Non-pigmented ciliary epithelial cell (primary cell): ENCODE measurements at regions not wholly inside any gene's neighbourhood (a gene's known extent, or its start where the extent isn't known, plus 50 kb on each side); places are given as distances from the start of the nearest gene placed in this dataset.
A peak's percentile ranks its signal among the peaks of the same experiment; 100 is the strongest.
"Not testable (repeated sequence)": the region's sequence is repeated elsewhere in the genome, so short reads cannot be mapped to it uniquely, and the experiment has no call there.

ENCODE experiments used
- DNase-seq: peaks from one replicate; pipeline ENCODE4 v3.0.0-alpha.2; 2010; ENCODE audit warnings: low read depth

- no peak for DNase-seq
Measured at GRCh38 chr2:188787658-188788240, 186.4 kb upstream of the COL3A1 start.

GRCh38 chr2:188788621-188789020 lies 185.6 kb upstream of the COL3A1 start:
- no peak for DNase-seq

- no peak for DNase-seq
Measured at GRCh38 chr2:188789951-188790350, 184.2 kb upstream of the COL3A1 start.

- DNase-seq = not testable (repeated sequence)
Measured at GRCh38 chr2:188794453-188794852, 179.7 kb upstream of the COL3A1 start.

DNA sequence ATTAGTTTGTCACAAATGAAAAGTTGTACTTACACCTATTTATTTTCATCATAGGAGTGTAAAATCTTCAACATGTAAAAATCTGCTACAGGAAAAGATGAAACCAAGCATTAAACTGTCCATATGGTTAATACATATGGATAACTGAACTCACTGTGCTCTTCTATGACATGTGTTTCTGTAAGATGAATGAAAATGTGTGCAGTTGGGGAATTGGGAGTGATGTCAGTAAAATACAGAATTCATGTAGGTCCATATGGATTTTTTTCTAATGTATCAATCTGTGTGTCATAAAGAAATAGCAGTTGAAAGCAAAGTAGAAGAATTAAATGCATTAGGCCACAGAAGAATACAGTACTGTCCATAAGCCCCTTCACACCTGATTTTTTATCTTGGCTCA lies 178.4 kb upstream of the COL3A1 start:
- DNase-seq = no peak

- DNase-seq = no peak
Measured at GRCh38 chr2:188797371-188797770, 176.8 kb upstream of the COL3A1 start.

GRCh38 chr2:188798159-188798558 lies 176.0 kb upstream of the COL3A1 start:
- DNase-seq = no peak

GRCh38 chr2:188805219-188805618 lies 169.0 kb upstream of the COL3A1 start:
- DNase-seq = no peak

- no peak for DNase-seq
Measured at GRCh38 chr2:188808947-188809355, 165.2 kb upstream of the COL3A1 start.

- DNase-seq = no peak
Measured at GRCh38 chr2:188810586-188810985, 163.6 kb upstream of the COL3A1 start.

- peak; percentile 80 for DNase-seq
Measured at GRCh38 chr2:188811522-188811921, 162.7 kb upstream of the COL3A1 start.

DNA sequence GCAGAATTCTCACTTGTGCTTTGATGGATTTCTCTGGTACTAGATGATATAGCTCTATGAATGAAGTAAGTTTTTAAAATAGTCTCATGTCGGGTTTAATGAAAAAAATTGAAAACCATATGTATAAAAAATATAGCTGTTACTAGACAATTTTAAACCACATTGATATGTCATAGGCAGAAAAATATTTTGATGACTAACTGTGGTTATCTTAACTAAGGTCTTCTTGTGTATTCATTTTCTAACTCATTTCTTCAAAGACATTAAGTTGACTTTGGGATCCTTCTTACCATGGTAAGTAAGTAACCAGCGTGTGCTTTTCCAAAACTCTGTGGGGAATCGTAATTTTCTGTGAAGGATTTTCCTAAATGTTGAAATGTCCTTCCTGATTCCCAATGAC lies 160.9 kb upstream of the COL3A1 start:
- DNase-seq = peak; percentile 64

DNA sequence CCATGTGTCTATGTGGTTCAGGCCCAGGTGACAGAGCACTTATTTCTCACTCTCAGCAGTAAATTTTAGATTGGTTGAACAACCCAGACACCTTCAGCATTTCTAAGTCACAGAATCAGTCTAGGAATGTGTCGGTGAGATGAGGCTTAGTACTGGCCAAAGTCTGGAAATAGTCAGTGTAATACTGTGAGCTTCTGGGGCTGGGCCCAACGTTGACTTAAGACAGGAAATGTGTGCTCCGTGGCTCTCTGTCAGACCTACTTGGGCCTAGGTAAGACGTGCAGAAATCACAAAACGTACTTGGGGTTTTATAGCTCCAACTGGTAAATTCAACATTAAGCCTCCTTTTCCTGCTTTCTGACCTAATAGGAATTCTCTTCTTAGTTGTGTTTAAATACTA lies 160.3 kb upstream of the COL3A1 start:
- DNase-seq = peak; percentile 55

- DNase-seq = no peak
Measured at GRCh38 chr2:188819011-188819410, 155.2 kb upstream of the COL3A1 start.

DNA sequence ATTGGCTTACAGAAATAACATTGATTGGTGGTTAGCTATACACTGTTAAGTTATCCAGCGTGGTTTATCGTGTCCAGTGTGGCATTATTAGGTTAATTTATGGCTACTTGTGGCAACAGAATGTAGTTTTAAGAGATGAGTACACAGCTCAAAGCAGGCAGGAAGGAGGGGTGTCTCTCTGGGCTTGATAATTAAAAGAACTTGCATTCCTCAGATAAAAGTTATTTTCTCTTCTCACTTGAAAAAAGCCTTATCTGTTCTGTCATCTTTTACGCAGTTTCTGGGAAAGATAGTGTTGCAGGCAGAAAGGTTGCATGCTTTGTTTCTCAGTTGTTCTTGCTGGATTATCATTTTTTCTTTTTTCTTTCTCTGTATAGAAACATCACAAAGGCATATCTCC lies 154.4 kb upstream of the COL3A1 start:
- no peak for DNase-seq

- DNase-seq = no peak
Measured at GRCh38 chr2:188820576-188820975, 153.6 kb upstream of the COL3A1 start.

DNA sequence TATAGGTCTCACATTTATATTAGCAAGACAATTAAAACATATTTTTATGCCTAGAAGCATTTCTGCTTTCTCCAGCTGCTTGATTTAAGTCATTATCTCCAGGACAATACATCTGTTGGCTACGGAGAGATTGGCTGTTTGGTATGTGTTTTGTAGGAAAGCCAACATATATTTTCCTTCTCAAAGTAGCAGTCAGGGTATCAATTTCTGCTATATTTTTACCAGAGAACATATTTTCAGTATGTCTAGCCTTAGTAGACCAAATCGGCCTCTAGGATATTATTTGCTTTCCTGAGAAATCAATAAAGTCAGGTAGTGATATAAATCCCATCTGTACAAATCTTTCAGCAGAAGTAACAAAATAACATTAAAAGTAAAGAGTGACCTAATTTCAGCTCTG lies 150.0 kb upstream of the COL3A1 start:
- no peak for DNase-seq

GRCh38 chr2:188833331-188833730 lies 140.8 kb upstream of the COL3A1 start:
- DNase-seq = no peak

DNA sequence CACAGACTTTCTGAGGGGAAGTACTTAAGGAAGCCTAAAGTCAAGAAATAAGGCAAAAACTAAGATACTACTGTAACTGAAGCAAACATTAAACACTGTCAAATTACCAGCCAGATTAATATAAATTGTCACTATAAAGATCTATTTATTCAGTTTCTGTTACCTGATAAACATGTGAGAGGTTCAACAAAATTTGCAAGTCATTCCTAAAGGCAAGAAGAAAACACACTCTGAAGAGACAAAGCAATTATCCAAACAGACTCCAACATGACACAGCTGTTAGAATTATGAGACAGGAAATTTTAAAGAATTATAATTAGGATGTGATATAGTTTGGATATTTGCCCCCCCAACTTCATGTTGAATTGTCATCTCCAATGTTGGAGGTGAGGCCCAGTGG lies 140.4 kb upstream of the COL3A1 start:
- no peak for DNase-seq

DNA sequence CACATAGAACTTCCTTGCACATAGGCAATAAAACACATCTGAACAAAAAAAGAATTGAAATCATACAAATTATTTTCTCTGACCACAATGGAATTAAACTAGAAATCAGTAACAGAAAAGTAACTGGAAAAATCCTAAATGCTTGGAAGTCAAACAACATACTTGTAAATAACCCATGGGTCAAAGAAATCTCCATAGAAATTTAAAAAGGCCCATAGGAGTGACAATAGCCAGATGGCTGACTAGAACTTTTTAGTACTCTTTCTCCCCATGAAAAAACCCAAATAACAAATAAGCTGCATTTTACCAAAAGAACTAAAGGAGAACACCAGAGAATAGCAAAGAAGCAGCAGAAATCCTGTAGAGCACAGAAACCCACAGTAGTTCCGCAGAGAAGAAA lies 139.2 kb upstream of the COL3A1 start:
- DNase-seq = no peak

DNA sequence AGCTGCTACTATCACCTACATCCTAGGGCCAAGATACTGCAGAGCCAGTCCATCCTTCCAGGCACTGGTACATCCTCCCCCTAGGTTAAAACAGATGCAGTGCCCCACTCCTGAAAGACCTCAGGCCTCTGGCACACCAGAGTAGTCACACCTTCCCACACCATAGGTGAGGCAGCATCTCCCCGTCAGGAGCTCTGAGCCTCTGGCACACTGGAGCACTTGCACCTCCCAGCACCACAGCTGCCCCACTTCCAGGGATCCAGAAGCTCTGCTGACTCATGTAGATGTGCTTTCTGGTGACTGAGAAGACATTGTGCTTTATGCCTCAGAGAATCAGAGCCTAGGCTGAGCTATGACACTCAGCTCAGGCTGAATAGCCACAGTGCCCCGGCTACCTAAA lies 138.4 kb upstream of the COL3A1 start:
- no peak for DNase-seq

DNA sequence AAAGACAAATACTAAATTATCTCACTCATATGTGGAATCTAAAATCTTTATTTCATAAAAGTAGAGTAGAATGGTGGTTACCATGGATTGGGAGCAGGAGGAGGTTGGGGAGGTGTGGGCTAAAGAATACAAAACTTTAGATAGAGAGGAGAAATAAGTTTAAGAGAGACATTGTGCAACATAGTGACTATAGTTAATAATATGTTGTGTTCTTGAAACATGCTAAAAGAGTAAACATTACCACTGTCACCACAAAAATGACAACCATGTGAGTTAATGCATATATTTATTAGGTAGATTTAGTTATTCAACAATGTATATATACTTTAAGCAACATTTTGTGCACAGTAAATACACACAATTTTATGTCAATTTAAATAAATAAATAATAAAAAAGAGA lies 128.5 kb upstream of the COL3A1 start:
- DNase-seq = no peak

DNA sequence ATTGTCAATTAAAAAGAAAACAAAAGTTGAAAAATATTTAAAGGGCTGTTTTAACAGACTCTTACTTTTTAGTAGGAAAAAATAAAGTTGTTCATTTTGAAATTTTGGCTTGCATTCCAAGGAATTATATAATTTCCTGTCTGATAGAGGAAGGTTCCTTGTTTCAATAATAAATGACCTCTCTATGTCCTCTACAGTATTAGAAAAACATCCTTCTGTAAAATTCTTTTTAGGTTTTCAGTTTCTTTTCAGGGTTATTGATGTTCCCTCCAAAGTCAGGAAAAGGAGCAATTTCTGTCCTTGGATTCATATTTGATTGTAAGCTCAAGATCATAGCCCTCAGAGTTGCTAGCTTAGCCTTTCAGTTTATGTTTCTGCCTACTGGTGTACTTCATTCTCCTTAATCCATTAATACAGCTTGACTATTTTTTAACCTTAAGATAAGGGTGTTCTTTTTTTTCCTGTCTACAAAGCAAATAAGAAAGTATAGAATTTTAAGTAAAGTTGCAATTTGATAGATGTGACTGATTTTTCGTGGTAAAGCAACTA lies 125.2 kb upstream of the COL3A1 start:
- no peak for DNase-seq

DNA sequence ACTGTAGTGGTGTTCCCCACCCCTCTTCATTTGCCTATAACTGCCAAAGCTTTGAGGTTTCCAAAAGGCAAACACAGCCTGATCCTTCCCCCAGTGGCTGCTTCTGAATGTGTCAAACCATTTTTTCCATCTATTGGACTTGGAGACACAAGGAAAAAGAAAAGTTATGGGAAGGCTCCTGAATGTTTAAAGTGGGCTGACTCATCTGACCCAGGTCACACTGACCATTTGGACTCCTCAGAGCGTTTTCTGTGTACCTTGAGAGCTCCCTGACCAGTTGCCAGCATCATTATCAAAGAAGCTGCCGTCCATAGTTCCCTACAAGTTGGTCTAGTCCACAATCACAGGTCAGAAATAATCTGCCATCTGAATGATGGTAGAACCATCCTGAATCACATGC lies 123.4 kb upstream of the COL3A1 start:
- DNase-seq = no peak

DNA sequence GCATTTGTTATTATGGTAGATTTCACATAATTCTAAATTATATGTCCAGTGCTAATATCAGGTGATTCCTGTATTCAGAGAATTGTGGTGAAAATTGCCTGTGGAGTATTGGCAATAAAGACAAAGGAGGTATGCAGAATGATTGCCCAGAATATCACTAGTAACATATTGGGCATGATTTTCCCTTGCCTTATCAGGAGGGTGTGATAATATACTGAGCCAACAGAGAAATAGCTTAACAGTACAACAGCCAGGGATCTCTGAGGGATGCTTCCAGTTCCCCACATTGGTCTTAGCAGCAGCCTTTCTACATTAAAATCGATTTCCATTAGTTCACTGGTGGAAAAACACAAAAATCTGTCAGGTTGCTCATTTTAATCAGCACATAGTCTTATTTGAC lies 122.9 kb upstream of the COL3A1 start:
- DNase-seq = no peak
